Motor neuron (in vitro differentiated cells): ENCODE measurements at regions not wholly inside any gene's neighbourhood (a gene's known extent, or its start where the extent isn't known, plus 50 kb on each side); places are given as distances from the start of the nearest gene placed in this dataset.

Experiments
- ATAC-seq, 8 experiments: fragments of 200-7000 bp; cut with Tn5 transposase; replicated peaks in 6 of 8; 2 replicates each; pipeline ENCODE4 v1.8.0; 2021; ENCODE audit warnings: mild to moderate bottlenecking in 8 of 8, moderate library complexity in 8 of 8
- H3K27ac ChIP-seq, 2 donors: fragments of 250-450 bp; sonication (Bioruptor Pico); 2 replicates each; pipeline ENCODE4 v1.9.0; 2021; ENCODE audit warnings: antibody characterized with exemption in 2 of 2, mild to moderate bottlenecking in 2 of 2, moderate library complexity in 1 of 2
- H3K4me1 ChIP-seq, 2 donors: fragments of 250-450 bp; sonication (Bioruptor Pico); replicated peaks in 1 of 2; 2 replicates each; pipeline ENCODE4 v1.6.1; 2021; ENCODE audit warnings: antibody characterized with exemption in 2 of 2, mild to moderate bottlenecking in 2 of 2, moderate library complexity in 1 of 2
- H3K4me3 ChIP-seq, 5 donors: fragments of 250-450 bp; sonication (Bioruptor Pico); 2 replicates each; pipeline ENCODE4 v1.9.0; 2021; ENCODE audit warnings: antibody characterized with exemption in 5 of 5, mild to moderate bottlenecking in 5 of 5, moderate library complexity in 4 of 5
- WGBS, 10 experiments: fragments of 450-650 bp; shearing (Covaris generic); methylation state at CpG; one replicate each; pipeline ENCODE4 v1.0.0; 2022; 5-methylcytosine and 5-hydroxymethylcytosine counted together
- in situ Hi-C, 9 experiments: fragments of 400-800 bp; cut with MboI; loops; one replicate each; pipeline ENCODE4 v1.15.0; 2021; ENCODE audit warnings: low sequenced_read_pairs in 9 of 9, low pct_unique_long_range_greater_than_20kb in 2 of 9; ENCODE audit not compliant: unreplicated experiment in 9 of 9

DNA sequence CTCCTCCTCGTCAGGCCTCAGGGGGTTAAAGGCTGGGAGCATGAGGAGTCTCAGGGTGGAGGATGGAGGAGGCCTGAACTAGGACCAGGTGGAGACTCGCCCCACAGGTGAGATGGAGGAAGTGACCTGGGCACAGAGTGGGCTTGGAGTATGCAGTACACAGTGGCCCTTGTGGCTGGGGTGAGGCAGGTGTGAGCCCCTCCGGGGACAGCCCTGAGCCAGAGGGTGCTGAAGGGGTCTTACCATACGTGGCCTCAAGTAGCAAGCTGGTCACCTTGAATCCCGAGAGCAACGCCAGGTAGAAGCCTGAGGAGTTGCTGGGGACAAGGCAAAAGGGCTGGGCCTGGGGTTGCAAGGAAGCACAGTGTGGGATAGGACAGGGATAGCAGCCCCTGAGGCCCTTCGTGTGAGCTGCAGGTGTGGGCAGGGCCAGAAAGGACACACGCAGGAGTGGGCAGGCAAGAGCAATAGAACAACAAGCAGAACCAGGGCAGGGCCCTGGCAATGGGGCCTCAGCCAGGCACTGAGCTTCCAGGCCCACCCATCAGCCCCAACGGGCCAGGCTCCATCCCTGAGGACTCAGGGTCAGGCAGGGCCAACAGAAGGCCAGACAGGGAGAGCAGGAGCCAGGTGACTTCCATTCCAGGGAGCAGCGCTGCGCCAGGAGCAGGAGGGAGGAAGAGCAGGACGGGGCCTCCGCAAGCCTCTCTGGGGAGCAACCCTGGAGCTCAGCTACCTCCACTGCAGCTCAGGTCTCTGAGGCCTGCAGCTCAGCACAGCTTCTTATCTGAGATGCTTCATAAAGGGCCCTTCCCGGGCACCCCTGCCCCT lies 64.2 kb upstream of the TNRC6C start:
- Histone ChIP-seq H3K4me3 (no peak overlapping the region), H3K4me1 (peaks cover 26 to 31% of the 10 kb centered on the region in 2 donors), H3K27ac (no peak overlapping the region)
- WGBS, 10 experiments, result 67 to 100% (median 82%) methylated on average over 1 to 6 of the region's 14 CpGs; no CpG with 5 or more reads in 5 of the 10 experiments
- ATAC-seq, result no peak
- in situ Hi-C loops, result no loop called here

GRCh38 chr17:77897741-77898301 lies 60.7 kb upstream of the TNRC6C start:
- Histone ChIP-seq H3K4me1 (peaks cover 13 to 20% of the 10 kb centered on the region in 2 donors), H3K4me3 (no peak overlapping the region), H3K27ac (no peak overlapping the region)
- WGBS, 10 experiments, result 40 to 100% (median 83%) methylated on average over 1 to 3 of the region's 6 CpGs; no CpG with 5 or more reads in 5 of the 10 experiments
- ATAC-seq, result no peak
- in situ Hi-C loops, result no loop called here

- Histone ChIP-seq H3K27ac (no peak overlapping the region), H3K4me1 (peaks cover 7 to 11% of the 10 kb centered on the region in 2 donors), H3K4me3 (no peak overlapping the region)
- in situ Hi-C loops, result no loop called here
- peak in 4 of 8 experiments; percentile 38 to 98 (median 72) for ATAC-seq
- 40 to 92% (median 83%) methylated on average over 1 to 10 of the region's 18 CpGs; no CpG with 5 or more reads in 1 of the 10 experiments for WGBS, 10 experiments
Measured at GRCh38 chr17:77898521-77899434, 59.7 kb upstream of the TNRC6C start.

DNA sequence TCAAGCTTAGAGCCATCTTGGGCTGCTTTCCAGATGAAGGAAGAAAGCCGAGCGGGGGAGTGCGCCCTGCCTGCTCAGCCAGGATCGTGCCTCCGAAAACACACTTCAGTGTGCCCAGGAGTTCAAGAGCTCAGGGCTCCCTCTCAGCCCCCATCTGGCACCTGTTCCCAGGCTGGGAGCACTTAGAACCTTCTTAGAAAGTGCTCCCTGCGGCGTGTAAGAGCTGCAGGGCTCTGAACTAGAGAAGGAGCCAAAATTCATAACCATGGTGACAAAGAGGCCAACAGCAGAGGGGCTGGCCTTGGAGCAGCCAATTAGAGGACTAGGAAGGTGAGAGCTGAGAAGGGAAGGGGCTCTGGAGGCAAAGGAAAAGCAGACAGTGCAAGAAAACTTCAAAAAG lies 59.0 kb upstream of the TNRC6C start:
- Histone ChIP-seq H3K4me3 (no peak overlapping the region), H3K27ac (no peak overlapping the region), H3K4me1 (peaks cover 6 to 10% of the 10 kb centered on the region in 2 donors)
- 40 to 90% (median 74%) methylated on average over 1 to 5 of the region's 7 CpGs; no CpG with 5 or more reads in 6 of the 10 experiments for WGBS, 10 experiments
- ATAC-seq, result peak in 2 of 8 experiments; percentile 27 to 78
- in situ Hi-C loops, result no loop called here

- in situ Hi-C loops, result no loop called here
- ATAC-seq, result no peak
- peaks cover 2 to 6% of the 10 kb centered on the region in 2 donors for H3K4me1 ChIP-seq
- no peak overlapping the region for H3K4me3 ChIP-seq
- no peak overlapping the region for H3K27ac ChIP-seq
- WGBS, 10 experiments, result 100% methylated on average over 2 of the region's 2 CpGs; no CpG with 5 or more reads in 8 of the 10 experiments
Measured at GRCh38 chr17:77901481-77901880, 57.0 kb upstream of the TNRC6C start.

DNA sequence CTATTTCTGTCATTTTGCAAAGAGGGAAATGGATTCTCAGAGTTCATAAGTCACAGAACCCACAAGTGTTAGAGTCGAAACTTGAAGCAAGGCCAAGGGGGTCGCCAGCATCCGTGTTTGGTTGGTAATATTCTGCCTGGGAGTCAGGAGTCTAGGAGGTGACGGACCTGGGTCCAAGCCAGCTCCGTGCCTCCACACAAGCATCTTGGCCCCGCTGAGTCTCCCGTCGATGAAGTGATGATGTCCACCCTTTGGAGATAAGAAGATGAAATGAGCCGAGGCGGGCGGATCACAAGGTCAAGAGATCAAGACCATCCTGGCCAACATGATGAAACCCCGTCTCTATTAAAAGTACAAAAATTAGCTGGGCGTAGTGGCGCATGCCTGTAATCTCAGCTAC lies 53.2 kb upstream of the TNRC6C start:
- peaks cover 0 to 3% of the 10 kb centered on the region in 2 donors for H3K4me1 ChIP-seq
- no peak for ATAC-seq
- no peak overlapping the region for H3K27ac ChIP-seq
- WGBS, 10 experiments, result 0 to 84% (median 76%) methylated on average over 1 to 8 of the region's 14 CpGs; no CpG with 5 or more reads in 1 of the 10 experiments
- in situ Hi-C loops, result no loop called here
- no peak overlapping the region for H3K4me3 ChIP-seq

DNA sequence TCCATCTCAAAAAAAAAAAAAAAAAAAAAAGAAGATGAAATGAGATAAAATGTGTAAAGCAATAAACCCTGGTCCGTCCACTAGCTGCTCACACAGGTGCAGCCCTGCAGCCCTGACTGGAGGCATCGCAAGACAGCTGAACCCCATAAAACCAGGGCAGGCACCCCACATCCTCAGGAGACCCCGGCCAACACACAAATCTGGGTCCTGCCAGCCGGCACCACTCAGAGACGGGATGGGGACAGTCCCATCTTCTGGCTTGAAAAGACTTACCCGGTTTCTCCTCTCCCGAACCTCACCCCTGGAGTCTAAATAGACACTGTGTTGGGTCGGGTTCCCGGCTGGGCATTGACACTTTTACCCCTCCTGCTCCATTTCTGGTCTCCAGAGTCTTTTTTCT lies 52.7 kb upstream of the TNRC6C start:
- no peak overlapping the region for H3K4me3 ChIP-seq
- whole genome bisulfite sequencing, 10 experiments, result 75 to 79% methylated on average over 7 of the region's 9 CpGs; no CpG with 5 or more reads in 8 of the 10 experiments
- H3K27ac ChIP-seq, result no peak overlapping the region
- in situ Hi-C loops, result no loop called here
- H3K4me1 ChIP-seq, result peaks cover 0 to 3% of the 10 kb centered on the region in 2 donors
- ATAC-seq, result no peak

GRCh38 chr17:77906377-77906871 lies 52.1 kb upstream of the TNRC6C start:
- Histone ChIP-seq H3K4me3 (no peak overlapping the region), H3K27ac (no peak overlapping the region), H3K4me1 (peaks cover 0 to 3% of the 10 kb centered on the region in 2 donors)
- WGBS, 10 experiments, result 67 to 90% (median 80%) methylated on average over 2 to 3 of the region's 10 CpGs; no CpG with 5 or more reads in 5 of the 10 experiments
- in situ Hi-C loops, result no loop called here
- no peak for ATAC-seq

- no peak overlapping the region for H3K4me3 ChIP-seq
- in situ Hi-C loops, result no loop called here
- no peak overlapping the region for H3K27ac ChIP-seq
- no peak for ATAC-seq
- WGBS, 10 experiments, result 56 to 100% (median 86%) methylated on average over 1 to 16 of the region's 23 CpGs
- H3K4me1 ChIP-seq, result peaks cover 0 to 3% of the 10 kb centered on the region in 2 donors
Measured at GRCh38 chr17:77907497-77908461, 50.7 kb upstream of the TNRC6C start.

- in situ Hi-C loops, result no loop called here
Measured at GRCh38 chr17:77908501-77908900, 50.0 kb upstream of the TNRC6C start.

More at GRCh38 chr17:77908501-77908900, 50.0 kb upstream of the TNRC6C start:
- Histone ChIP-seq H3K27ac (no peak overlapping the region), H3K4me1 (peaks cover 0 to 3% of the 10 kb centered on the region in 2 donors), H3K4me3 (no peak overlapping the region)
- WGBS, 10 experiments, result 10 to 100% (median 83%) methylated on average over 1 to 3 of the region's 4 CpGs; no CpG with 5 or more reads in 7 of the 10 experiments
- ATAC-seq, result no peak
